SU-DHL-6 (cell line): ENCODE measurements at regions not wholly inside any gene's neighbourhood (a gene's known extent, or its start where the extent isn't known, plus 50 kb on each side); places are given as distances from the start of the nearest gene placed in this dataset.

Experiments used
- EZH2phosphoT487 ChIP-seq: fragments of 200-600 bp; sonication (generic), shearing (Covaris generic); conservative IDR thresholded peaks from 2 replicates; pipeline ENCODE4 v1.6.1; 2018; ENCODE audit warnings: mild to moderate bottlenecking, antibody characterized with exemption, low read length, moderate library complexity, mixed read lengths
- TF ChIP-seq, protein P1 (sequence below): fragments of 200-600 bp; sonication (generic); IDR thresholded peaks from one replicate; pipeline ENCODE4 v1.5.1; 2017; ENCODE audit warnings: antibody characterized with exemption, mild to moderate bottlenecking, low read length, moderate library complexity; ENCODE audit not compliant: insufficient read depth, poor library complexity, severe bottlenecking

DNA sequence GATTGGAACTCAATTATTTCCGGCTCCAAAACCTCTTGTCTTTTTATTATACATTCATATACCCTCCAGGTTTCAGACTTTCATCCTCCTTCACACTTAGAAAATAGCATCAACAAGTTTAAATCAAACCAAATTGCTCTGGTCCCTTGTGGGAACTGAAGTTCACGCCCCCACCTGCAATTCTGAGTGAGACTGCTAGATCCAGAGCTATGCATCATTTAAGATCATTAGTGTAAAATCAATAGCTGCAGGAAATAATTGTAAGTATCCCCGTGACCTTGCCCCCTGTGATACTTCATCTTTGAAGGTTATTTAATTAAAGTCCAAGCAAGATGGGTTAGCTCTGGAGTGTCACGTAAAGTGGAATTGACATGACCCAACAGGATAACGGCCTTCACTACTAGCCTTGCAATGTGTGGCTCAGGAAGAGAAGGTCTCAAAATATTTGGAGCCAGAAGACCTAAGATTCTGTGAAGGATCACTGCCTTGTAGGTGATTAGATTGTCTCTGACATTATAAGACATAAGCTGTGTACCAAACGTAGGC, 742.2 kb upstream of the LRRC4C start:
- TF ChIP-seq, protein P1, sequence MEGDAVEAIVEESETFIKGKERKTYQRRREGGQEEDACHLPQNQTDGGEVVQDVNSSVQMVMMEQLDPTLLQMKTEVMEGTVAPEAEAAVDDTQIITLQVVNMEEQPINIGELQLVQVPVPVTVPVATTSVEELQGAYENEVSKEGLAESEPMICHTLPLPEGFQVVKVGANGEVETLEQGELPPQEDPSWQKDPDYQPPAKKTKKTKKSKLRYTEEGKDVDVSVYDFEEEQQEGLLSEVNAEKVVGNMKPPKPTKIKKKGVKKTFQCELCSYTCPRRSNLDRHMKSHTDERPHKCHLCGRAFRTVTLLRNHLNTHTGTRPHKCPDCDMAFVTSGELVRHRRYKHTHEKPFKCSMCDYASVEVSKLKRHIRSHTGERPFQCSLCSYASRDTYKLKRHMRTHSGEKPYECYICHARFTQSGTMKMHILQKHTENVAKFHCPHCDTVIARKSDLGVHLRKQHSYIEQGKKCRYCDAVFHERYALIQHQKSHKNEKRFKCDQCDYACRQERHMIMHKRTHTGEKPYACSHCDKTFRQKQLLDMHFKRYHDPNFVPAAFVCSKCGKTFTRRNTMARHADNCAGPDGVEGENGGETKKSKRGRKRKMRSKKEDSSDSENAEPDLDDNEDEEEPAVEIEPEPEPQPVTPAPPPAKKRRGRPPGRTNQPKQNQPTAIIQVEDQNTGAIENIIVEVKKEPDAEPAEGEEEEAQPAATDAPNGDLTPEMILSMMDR = no peak
- TF ChIP-seq EZH2phosphoT487 = no peak
